Ovary (tissue), 7 donors: ENCODE measurements at regions not wholly inside any gene's neighbourhood (a gene's known extent, or its start where the extent isn't known, plus 50 kb on each side); places are given as distances from the start of the nearest gene placed in this dataset.

ENCODE experiments used
- DNase-seq, 5 donors: peaks; one replicate each; pipeline ENCODE4 v3.0.0-alpha.2; 2019 to 2020
- H3K27ac ChIP-seq, 2 donors: fragments of 200-600 bp; one replicate each; pipeline versions ENCODE4 v1.5.1 to v1.8.0; 2019 to 2022
- H3K27me3 ChIP-seq: fragments of 200-600 bp; one replicate; pipeline ENCODE4 v1.8.0; 2022
- H3K36me3 ChIP-seq: fragments of 200-600 bp; sonication (generic); one replicate; pipeline ENCODE4 v1.5.1; 2019
- H3K4me1 ChIP-seq: one replicate; pipeline ENCODE4 v1.8.1; 2013; ENCODE audit warnings: mild to moderate bottlenecking, moderate library complexity; ENCODE audit not compliant: insufficient read depth
- H3K4me3 ChIP-seq: fragments of 200-600 bp; sonication (generic); one replicate; pipeline ENCODE4 v1.5.1; 2017
- H3K9me3 ChIP-seq, 2 donors: fragments of 200-600 bp in 1 of 2; sonication (generic) in 1 of 2; one replicate each; pipeline versions ENCODE4 v1.5.1 to v1.8.1; 2013 to 2019; ENCODE audit warnings: mild to moderate bottlenecking in 1 of 2, moderate library complexity in 1 of 2
- CTCF ChIP-seq, 3 donors: fragments of 450-650 bp in 2 of 3; fragments of 200-600 bp in 1 of 3; IDR thresholded peaks; one replicate each; pipeline versions ENCODE4 v1.5.1 to v1.8.0; 2016 to 2022; ENCODE audit warnings: antibody characterized with exemption in 3 of 3, mild to moderate bottlenecking in 1 of 3
- EP300 ChIP-seq: sonication (generic); formaldehyde crosslinking; IDR thresholded peaks from one replicate; pipeline ENCODE4 v1.6.1; 2017; ENCODE audit warnings: antibody characterized with exemption
- POLR2A ChIP-seq: fragments of 450-650 bp; IDR thresholded peaks from one replicate; pipeline ENCODE4 v1.6.1; 2017; ENCODE audit warnings: antibody characterized with exemption, mild to moderate bottlenecking, moderate library complexity
- WGBS, 3 donors: extraction: QIAGEN DNeasy Blood & Tissue Kit in 1 of 3; methylation state at CpG; one replicate each; pipeline versions ENCODE4 v1.1.5 to v1.1.7; 2013 to 2017; 5-methylcytosine and 5-hydroxymethylcytosine counted together
- intact Hi-C, 4 donors: fragments of 100-400 bp; cut with DNase I; formaldehyde crosslinking; loops; one replicate each; pipeline versions ENCODE4 v1.11.0 to v1.15.1; 2022 to 2023
- donor health status: DM: no; HTN: no; CAD: no; lungs with moderate emphysema.
- donor health status: DM: no; HTN: no; CAD: no.
- donor health status: Bipolar disorder and iron deficiency.
- donor health status: DM: no; HTN: no; CAD: no.
- donor health status: DM: yes; HTN: yes; CAD: no.

DNA sequence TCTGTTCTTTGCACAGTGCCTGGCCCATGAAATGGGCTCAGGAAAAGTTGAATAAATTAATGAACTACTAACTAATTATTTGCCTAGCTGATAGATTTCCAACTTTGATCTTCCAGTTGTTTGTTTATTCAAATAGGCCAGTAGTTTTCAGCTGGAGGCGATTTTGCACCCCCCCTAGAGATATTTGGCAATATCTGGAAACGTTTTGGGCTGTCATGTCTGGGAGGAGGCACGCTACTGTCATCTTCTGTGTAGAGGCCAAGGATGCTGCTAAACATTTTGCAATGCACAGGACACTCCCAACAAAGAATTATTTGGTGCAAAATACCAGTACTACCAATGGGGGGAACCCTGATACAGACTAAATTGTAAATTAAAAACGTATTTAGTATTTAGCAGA is 81.9 kb downstream of the VCX2 start:
- no peaks in the 10 kb centered on the region for H3K27me3 ChIP-seq
- no peak for TF ChIP-seq POLR2A
- no peak for TF ChIP-seq CTCF (IDR thresholded peaks at IDR 0.05)
- TF ChIP-seq EP300: no peak
- no peak overlapping the region for H3K27ac ChIP-seq
- no peaks in the 10 kb centered on the region for H3K36me3 ChIP-seq
- H3K4me1 ChIP-seq: no peaks in the 10 kb centered on the region
- 41 to 50% (median 43%) methylated on average over 4 of the region's 4 CpGs for WGBS, 3 donors
- intact Hi-C loops: no loop called here
- H3K9me3 ChIP-seq: no peaks in the 10 kb centered on the region
- no peak overlapping the region for H3K4me3 ChIP-seq
- DNase-seq: no peak

- H3K36me3 ChIP-seq: no peaks in the 10 kb centered on the region
- H3K27ac ChIP-seq: no peak overlapping the region
- intact Hi-C loops: no loop called here
Measured at GRCh38 chrX:8084006-8084405, 87.1 kb downstream of the VCX2 start.

GRCh38 chrX:8083286-8083685 is 87.8 kb downstream of the VCX2 start:
- Histone ChIP-seq H3K9me3 (no peaks in the 10 kb centered on the region), H3K4me1 (no peaks in the 10 kb centered on the region), H3K36me3 (no peaks in the 10 kb centered on the region), H3K4me3 (no peak overlapping the region), H3K27ac (no peak overlapping the region), H3K27me3 (no peaks in the 10 kb centered on the region)
- intact Hi-C loops: no loop called here
- no peak for DNase-seq
- 15 to 20% (median 17%) methylated on average over 3 of the region's 3 CpGs for WGBS, 3 donors
- TF ChIP-seq POLR2A: no peak

More at GRCh38 chrX:8084006-8084405, 87.1 kb downstream of the VCX2 start:
- Histone ChIP-seq H3K4me3 (no peak overlapping the region), H3K9me3 (no peaks in the 10 kb centered on the region), H3K4me1 (no peaks in the 10 kb centered on the region), H3K27me3 (no peaks in the 10 kb centered on the region)
- DNase-seq: no peak
- TF ChIP-seq CTCF (IDR thresholded peaks at IDR 0.05): no peak
- no peak for TF ChIP-seq EP300
- no peak for TF ChIP-seq POLR2A
- WGBS, 3 donors: 7 to 9% (median 9%) methylated on average over 4 of the region's 4 CpGs

- no peaks in the 10 kb centered on the region for H3K27me3 ChIP-seq
- no peaks in the 10 kb centered on the region for H3K9me3 ChIP-seq
Measured at GRCh38 chrX:8075636-8076035, 95.4 kb downstream of the VCX2 start.

More at GRCh38 chrX:8075636-8076035, 95.4 kb downstream of the VCX2 start:
- DNase-seq: no peak
- Histone ChIP-seq H3K36me3 (no peaks in the 10 kb centered on the region), H3K4me1 (no peaks in the 10 kb centered on the region), H3K27ac (no peak overlapping the region), H3K4me3 (no peak overlapping the region)
- intact Hi-C loops: no loop called here
- TF ChIP-seq POLR2A: no peak
- TF ChIP-seq CTCF (IDR thresholded peaks at IDR 0.05): no peak
- no peak for TF ChIP-seq EP300
